ENCODE measurements at regions not wholly inside any gene's neighbourhood (a gene's known extent, or its start where the extent isn't known, plus 50 kb on each side); places are given as distances from the start of the nearest gene placed in this dataset.
"Not testable (repeated sequence)": the region's sequence is repeated elsewhere in the genome, so short reads cannot be mapped to it uniquely, and the experiment has no call there.

DNA sequence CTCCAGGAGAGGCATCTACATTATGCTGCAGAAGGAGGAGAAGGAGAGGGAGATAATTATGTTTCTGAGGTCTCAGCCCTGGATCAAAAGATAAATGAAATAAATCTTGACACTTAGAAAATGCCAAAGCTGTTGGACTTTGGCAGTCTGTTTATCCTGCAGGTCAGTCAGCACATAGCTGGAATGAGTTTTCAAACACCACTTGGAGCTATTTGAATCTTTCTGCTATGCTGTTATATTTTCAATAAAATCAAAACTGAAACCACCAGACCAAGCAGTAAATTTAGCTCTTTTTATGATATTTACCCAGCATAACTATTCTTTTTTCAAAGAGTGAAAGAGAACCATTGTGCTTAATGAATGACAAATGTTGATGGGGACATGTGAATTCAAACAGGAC, 505.1 kb upstream of the ITGA1 start:
- TF ChIP-seq, protein P1, sequence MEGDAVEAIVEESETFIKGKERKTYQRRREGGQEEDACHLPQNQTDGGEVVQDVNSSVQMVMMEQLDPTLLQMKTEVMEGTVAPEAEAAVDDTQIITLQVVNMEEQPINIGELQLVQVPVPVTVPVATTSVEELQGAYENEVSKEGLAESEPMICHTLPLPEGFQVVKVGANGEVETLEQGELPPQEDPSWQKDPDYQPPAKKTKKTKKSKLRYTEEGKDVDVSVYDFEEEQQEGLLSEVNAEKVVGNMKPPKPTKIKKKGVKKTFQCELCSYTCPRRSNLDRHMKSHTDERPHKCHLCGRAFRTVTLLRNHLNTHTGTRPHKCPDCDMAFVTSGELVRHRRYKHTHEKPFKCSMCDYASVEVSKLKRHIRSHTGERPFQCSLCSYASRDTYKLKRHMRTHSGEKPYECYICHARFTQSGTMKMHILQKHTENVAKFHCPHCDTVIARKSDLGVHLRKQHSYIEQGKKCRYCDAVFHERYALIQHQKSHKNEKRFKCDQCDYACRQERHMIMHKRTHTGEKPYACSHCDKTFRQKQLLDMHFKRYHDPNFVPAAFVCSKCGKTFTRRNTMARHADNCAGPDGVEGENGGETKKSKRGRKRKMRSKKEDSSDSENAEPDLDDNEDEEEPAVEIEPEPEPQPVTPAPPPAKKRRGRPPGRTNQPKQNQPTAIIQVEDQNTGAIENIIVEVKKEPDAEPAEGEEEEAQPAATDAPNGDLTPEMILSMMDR (conservative IDR thresholded peaks at IDR 0.05) = no peak
- H3K4me1 ChIP-seq (ENCODE audit: control insufficient read depth, insufficient read depth, low read length) = no peaks in the 10 kb centered on the region
- no peaks in the 10 kb centered on the region for H3K36me3 ChIP-seq (ENCODE audit: control insufficient read depth, insufficient read depth, low read length)
- H3K4me3 ChIP-seq (ENCODE audit: low read length) = no peak overlapping the region
- no peaks in the 10 kb centered on the region for H3K4me1 Mint-ChIP-seq
- DNase-seq = no peak
- peaks cover 15% of the 10 kb centered on the region for H3K9me3 Mint-ChIP-seq
- no peak overlapping the region for H3K9ac ChIP-seq (ENCODE audit: extremely low read depth, low read length, poor library complexity, severe bottlenecking)
- no peak overlapping the region for H3K4me3 Mint-ChIP-seq
- H3K27ac Mint-ChIP-seq = no peak overlapping the region
- no peaks in the 10 kb centered on the region for H3K27me3 Mint-ChIP-seq (ENCODE audit: insufficient read depth)
- H3K9me3 ChIP-seq (ENCODE audit: control insufficient read depth, low read length) = no peaks in the 10 kb centered on the region
- H3K27ac ChIP-seq (ENCODE audit: low read depth, low read length) = no peak overlapping the region
- H3K36me3 Mint-ChIP-seq (ENCODE audit: low read depth) = no peaks in the 10 kb centered on the region
- H3K27me3 ChIP-seq (ENCODE audit: control insufficient read depth, insufficient read depth, low read length, poor library complexity, severe bottlenecking) = no peaks in the 10 kb centered on the region

DNA sequence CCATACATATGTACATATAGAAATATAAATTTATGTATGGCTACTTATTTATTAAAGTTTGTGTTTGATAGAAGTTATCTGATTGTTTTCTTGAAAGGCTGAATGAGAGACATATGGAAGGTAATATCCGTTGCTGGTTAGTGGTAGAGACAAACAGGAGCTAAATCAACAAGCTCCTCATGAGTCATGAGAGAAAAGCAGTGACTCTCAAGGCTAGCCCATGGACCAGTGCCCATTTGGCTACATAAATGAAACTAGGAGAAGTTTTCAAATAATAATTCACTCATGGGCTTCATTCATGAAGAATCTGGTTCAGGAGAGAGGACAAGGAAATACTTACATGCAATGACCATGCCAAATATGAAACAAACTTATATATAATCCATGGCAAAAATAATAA, 504.5 kb upstream of the ITGA1 start:
- H3K4me1 Mint-ChIP-seq = no peaks in the 10 kb centered on the region
- no peak overlapping the region for H3K27ac ChIP-seq (ENCODE audit: low read depth, low read length)

DNA sequence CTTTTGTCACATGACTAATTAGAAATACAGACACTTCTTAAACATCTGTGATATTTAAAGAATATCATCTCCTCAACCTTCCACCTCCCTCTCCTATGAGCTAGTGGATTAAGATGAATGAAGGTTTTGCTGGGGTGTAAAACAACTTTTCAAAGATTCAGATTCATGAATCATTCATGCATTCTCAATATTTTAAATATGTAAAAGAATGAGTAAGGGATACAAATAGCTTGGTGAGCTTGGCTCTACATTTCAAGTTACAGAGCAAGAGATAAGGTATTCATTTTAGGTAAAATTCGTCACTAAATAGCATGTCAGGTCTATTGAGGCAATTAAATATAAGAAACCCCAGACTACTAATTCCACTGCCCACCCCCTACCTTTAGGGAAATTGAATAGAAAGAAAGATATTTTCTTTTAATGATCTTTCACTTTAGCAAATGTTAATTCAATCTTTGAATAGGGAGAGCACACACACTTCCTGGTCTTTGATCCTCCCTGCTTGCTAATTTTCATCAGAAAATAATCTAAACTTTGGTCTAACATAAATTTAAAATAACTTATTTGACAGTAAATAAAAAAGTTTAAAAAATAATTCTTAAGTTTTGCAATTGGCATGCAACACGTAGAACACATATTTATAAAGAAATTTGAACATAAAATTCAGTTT, 486.9 kb upstream of the ITGA1 start:
- H3K27ac Mint-ChIP-seq = no peak overlapping the region
- no peaks in the 10 kb centered on the region for H3K36me3 ChIP-seq (ENCODE audit: control insufficient read depth, insufficient read depth, low read length)
- 100% methylated on average over 1 of the region's 2 CpGs; no CpG with 5 or more reads in 1 of the 2 experiments for WGBS, 2 experiments (ENCODE audit: insufficient coverage in 1 of 2, insufficient read length in 1 of 2)

More for the DNA sequence above, 504.5 kb upstream of the ITGA1 start:
- H3K27me3 Mint-ChIP-seq (ENCODE audit: insufficient read depth) = no peaks in the 10 kb centered on the region
- no peak overlapping the region for H3K27ac Mint-ChIP-seq
- H3K9me3 Mint-ChIP-seq = peaks cover 15% of the 10 kb centered on the region
- DNase-seq = no peak
- H3K36me3 Mint-ChIP-seq (ENCODE audit: low read depth) = no peaks in the 10 kb centered on the region
- no peak overlapping the region for H3K4me3 Mint-ChIP-seq
- Histone ChIP-seq H3K4me3 (ENCODE audit: low read length) (no peak overlapping the region), H3K36me3 (ENCODE audit: control insufficient read depth, insufficient read depth, low read length) (no peaks in the 10 kb centered on the region), H3K4me1 (ENCODE audit: control insufficient read depth, insufficient read depth, low read length) (no peaks in the 10 kb centered on the region), H3K27me3 (ENCODE audit: control insufficient read depth, insufficient read depth, low read length, poor library complexity, severe bottlenecking) (no peaks in the 10 kb centered on the region), H3K9me3 (ENCODE audit: control insufficient read depth, low read length) (no peaks in the 10 kb centered on the region), H3K9ac (ENCODE audit: extremely low read depth, low read length, poor library complexity, severe bottlenecking) (no peak overlapping the region)
- TF ChIP-seq, protein P1 (conservative IDR thresholded peaks at IDR 0.05) = no peak
- 86 to 91% methylated on average over 1 of the region's 1 CpG for WGBS, 2 experiments (ENCODE audit: insufficient coverage in 1 of 2, insufficient read length in 1 of 2)

DNA sequence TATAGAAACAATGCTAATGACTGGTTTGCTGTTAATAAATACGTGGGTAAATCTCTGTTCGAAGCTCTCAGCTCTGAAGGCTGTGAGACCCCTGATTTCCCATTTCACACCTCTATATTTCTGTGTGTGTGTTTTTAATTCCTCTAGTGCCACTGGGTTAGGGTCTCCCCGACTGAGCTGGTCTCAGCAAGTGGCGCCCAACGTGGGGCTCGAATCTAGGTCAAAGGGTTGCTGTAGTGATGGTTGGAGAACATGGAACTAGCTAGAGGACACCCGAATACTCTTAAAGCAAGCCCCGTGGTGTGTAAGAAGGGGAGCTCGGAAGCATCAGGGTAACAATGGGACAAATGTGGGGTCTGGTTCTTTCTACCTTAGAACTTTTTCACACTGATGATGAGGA, 482.9 kb upstream of the ITGA1 start:
- H3K4me1 ChIP-seq (ENCODE audit: control insufficient read depth, insufficient read depth, low read length); H3K9ac ChIP-seq (ENCODE audit: extremely low read depth, low read length, poor library complexity, severe bottlenecking); H3K4me3 ChIP-seq (ENCODE audit: low read length); H3K27me3 ChIP-seq (ENCODE audit: control insufficient read depth, insufficient read depth, low read length, poor library complexity, severe bottlenecking); H3K27ac Mint-ChIP-seq; H3K4me3 Mint-ChIP-seq; H3K4me1 Mint-ChIP-seq; H3K36me3 ChIP-seq (ENCODE audit: control insufficient read depth, insufficient read depth, low read length); H3K36me3 Mint-ChIP-seq (ENCODE audit: low read depth); H3K27me3 Mint-ChIP-seq (ENCODE audit: insufficient read depth); H3K27ac ChIP-seq (ENCODE audit: low read depth, low read length): not testable (repeated sequence)
- H3K9me3 ChIP-seq (ENCODE audit: control insufficient read depth, low read length) = peaks cover 43% of the 10 kb centered on the region
- DNase-seq = peak; percentile 62
- H3K9me3 Mint-ChIP-seq = peaks cover 55% of the 10 kb centered on the region
- WGBS, 2 experiments (ENCODE audit: insufficient coverage in 1 of 2, insufficient read length in 1 of 2) = 74% methylated on average over 7 of the region's 9 CpGs; no CpG with 5 or more reads in 1 of the 2 experiments

More for the DNA sequence above, 486.9 kb upstream of the ITGA1 start:
- H3K36me3 Mint-ChIP-seq (ENCODE audit: low read depth) = peaks cover 2% of the 10 kb centered on the region
- Histone ChIP-seq H3K9ac (ENCODE audit: extremely low read depth, low read length, poor library complexity, severe bottlenecking) (no peak overlapping the region), H3K4me3 (ENCODE audit: low read length) (no peak overlapping the region), H3K27ac (ENCODE audit: low read depth, low read length) (no peak overlapping the region), H3K4me1 (ENCODE audit: control insufficient read depth, insufficient read depth, low read length) (no peaks in the 10 kb centered on the region), H3K9me3 (ENCODE audit: control insufficient read depth, low read length) (peaks cover 37% of the 10 kb centered on the region), H3K27me3 (ENCODE audit: control insufficient read depth, insufficient read depth, low read length, poor library complexity, severe bottlenecking) (no peaks in the 10 kb centered on the region)
- H3K4me1 Mint-ChIP-seq = no peaks in the 10 kb centered on the region
- H3K4me3 Mint-ChIP-seq = no peak overlapping the region
- peaks cover 28% of the 10 kb centered on the region for H3K9me3 Mint-ChIP-seq
- DNase-seq = no peak
- TF ChIP-seq, protein P1 (conservative IDR thresholded peaks at IDR 0.05) = no peak
- no peaks in the 10 kb centered on the region for H3K27me3 Mint-ChIP-seq (ENCODE audit: insufficient read depth)
